ENCODE measurements at regions not wholly inside any gene's neighbourhood (a gene's known extent, or its start where the extent isn't known, plus 50 kb on each side); places are given as distances from the start of the nearest gene placed in this dataset.

- no peaks in the 10 kb centered on the region for H3K36me3 ChIP-seq
- H3K27ac ChIP-seq: no peak overlapping the region
- no peak overlapping the region for H3K4me3 ChIP-seq (ENCODE audit: low read depth in 1 of 2, low read length in 1 of 2)
- no peaks in the 10 kb centered on the region for H3K9me3 ChIP-seq
- TF ChIP-seq CTCF (IDR thresholded peaks at IDR 0.05): no peak
- no peaks in the 10 kb centered on the region for H3K27me3 ChIP-seq
- no peaks in the 10 kb centered on the region for H3K4me1 ChIP-seq (ENCODE audit: control insufficient read depth in 1 of 2, insufficient read depth in 1 of 2, low read depth in 1 of 2, low read length in 1 of 2)
Measured at GRCh38 chr16:73290258-73290657, 242.3 kb upstream of the ZFHX3 start.

GRCh38 chr16:73289232-73289631 is 241.3 kb upstream of the ZFHX3 start:
- Histone ChIP-seq H3K27ac (no peak overlapping the region), H3K27me3 (no peaks in the 10 kb centered on the region), H3K4me3 (ENCODE audit: low read depth in 1 of 2, low read length in 1 of 2) (no peak overlapping the region), H3K36me3 (no peaks in the 10 kb centered on the region), H3K9me3 (no peaks in the 10 kb centered on the region), H3K4me1 (ENCODE audit: control insufficient read depth in 1 of 2, insufficient read depth in 1 of 2, low read depth in 1 of 2, low read length in 1 of 2) (no peaks in the 10 kb centered on the region)
- TF ChIP-seq CTCF (IDR thresholded peaks at IDR 0.05): no peak

- no peak overlapping the region for H3K4me3 ChIP-seq (ENCODE audit: low read depth in 1 of 2, low read length in 1 of 2)
- H3K4me1 ChIP-seq (ENCODE audit: control insufficient read depth in 1 of 2, insufficient read depth in 1 of 2, low read depth in 1 of 2, low read length in 1 of 2): no peaks in the 10 kb centered on the region
- TF ChIP-seq CTCF (IDR thresholded peaks at IDR 0.05): no peak
- H3K27me3 ChIP-seq: no peaks in the 10 kb centered on the region
- H3K36me3 ChIP-seq: no peaks in the 10 kb centered on the region
- H3K27ac ChIP-seq: no peak overlapping the region
- no peaks in the 10 kb centered on the region for H3K9me3 ChIP-seq
Measured at GRCh38 chr16:73288520-73288919, 240.6 kb upstream of the ZFHX3 start.

- no peaks in the 10 kb centered on the region for H3K27me3 ChIP-seq
- no peak for TF ChIP-seq CTCF (IDR thresholded peaks at IDR 0.05)
- H3K36me3 ChIP-seq: no peaks in the 10 kb centered on the region
- H3K4me3 ChIP-seq (ENCODE audit: low read depth in 1 of 2, low read length in 1 of 2): no peak overlapping the region
- H3K4me1 ChIP-seq (ENCODE audit: control insufficient read depth in 1 of 2, insufficient read depth in 1 of 2, low read depth in 1 of 2, low read length in 1 of 2): no peaks in the 10 kb centered on the region
- no peaks in the 10 kb centered on the region for H3K9me3 ChIP-seq
- no peak overlapping the region for H3K27ac ChIP-seq
Measured at GRCh38 chr16:73287859-73288405, 240.0 kb upstream of the ZFHX3 start.

- TF ChIP-seq CTCF (IDR thresholded peaks at IDR 0.05): no peak
Measured at GRCh38 chr16:73286346-73287267, 238.7 kb upstream of the ZFHX3 start.

More at GRCh38 chr16:73286346-73287267, 238.7 kb upstream of the ZFHX3 start:
- H3K36me3 ChIP-seq: no peaks in the 10 kb centered on the region
- no peaks in the 10 kb centered on the region for H3K27me3 ChIP-seq
- H3K27ac ChIP-seq: no peak overlapping the region
- no peaks in the 10 kb centered on the region for H3K9me3 ChIP-seq
- no peak overlapping the region for H3K4me3 ChIP-seq (ENCODE audit: low read depth in 1 of 2, low read length in 1 of 2)
- H3K4me1 ChIP-seq (ENCODE audit: control insufficient read depth in 1 of 2, insufficient read depth in 1 of 2, low read depth in 1 of 2, low read length in 1 of 2): no peaks in the 10 kb centered on the region

Data from neutrophil (primary cell).